HG02610 (cell line): ENCODE measurements at regions not wholly inside any gene's neighbourhood (a gene's known extent, or its start where the extent isn't known, plus 50 kb on each side); places are given as distances from the start of the nearest gene placed in this dataset.
A peak's percentile ranks its signal among the peaks of the same experiment; 100 is the strongest.

Experiments used
- ATAC-seq: cut with Tn5 transposase; IDR thresholded peaks from one replicate; pipeline ENCODE4 v1.9.1; 2021; ENCODE audit warnings: mild to moderate bottlenecking, moderate library complexity; ENCODE audit not compliant: unreplicated experiment

DNA sequence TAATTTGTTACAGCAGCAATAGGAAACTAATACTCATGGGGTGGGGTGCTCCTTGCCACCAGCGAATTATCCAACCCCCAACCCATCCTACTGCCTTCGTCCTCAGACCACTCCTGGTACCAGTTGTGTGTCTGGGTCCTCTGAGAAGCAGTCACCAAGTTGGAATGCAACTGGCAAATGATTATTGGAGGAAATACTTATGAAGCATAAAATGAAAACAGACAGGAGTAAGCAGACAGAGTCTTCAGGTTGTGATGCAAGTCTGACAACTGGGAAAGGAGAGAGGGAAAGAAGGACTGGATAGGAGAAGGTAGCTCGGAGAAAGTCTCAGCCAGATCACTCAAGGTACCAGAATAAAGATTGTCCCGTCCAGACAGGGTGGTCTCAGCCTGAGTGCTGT, 181.1 kb upstream of the ARID2 start:
- ATAC-seq = no peak

DNA sequence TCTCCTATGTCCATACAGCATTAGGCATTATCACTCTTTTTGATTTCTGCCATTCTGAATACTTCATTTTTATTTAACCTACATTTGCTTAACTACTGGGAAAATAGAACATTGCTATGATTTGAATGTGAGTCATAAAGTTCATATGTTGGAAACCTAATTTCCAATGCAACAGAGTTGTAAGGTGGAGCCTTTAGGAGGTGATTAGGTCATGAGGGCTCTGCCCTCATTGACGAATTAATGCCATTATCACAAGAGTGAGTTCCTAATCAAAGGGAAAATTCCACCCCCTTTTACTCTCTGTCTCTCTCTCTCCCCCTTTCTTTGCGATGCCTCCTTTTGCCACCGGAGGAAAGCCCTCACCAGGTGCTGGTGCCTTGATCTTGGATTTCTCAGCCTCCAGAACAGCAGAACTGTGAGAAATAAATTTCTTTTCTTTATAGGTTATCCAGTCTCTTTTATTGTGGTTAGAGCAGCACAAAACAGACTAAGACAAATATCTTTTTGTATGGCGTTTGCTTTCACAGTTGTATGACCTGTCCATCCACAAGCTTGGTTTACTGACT, 180.1 kb upstream of the ARID2 start:
- ATAC-seq = no peak

DNA sequence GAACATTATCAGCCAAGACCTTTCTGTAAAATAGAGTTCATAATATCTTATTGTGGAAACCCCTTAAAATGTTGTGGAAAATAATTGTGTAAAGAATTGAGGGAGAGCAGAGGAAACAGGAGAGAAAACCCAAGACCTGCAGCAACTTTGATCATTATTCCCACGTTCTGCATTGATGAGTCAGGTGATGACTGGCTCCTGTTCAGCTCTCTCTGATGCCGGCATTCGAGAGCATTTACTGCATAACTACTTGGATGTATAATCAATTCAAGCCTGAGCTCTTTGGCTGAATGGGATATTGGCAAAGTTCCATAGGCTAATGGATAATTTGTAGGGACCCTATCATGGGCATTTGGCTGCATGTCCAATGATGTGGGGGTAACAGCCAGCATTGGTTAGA, 176.3 kb upstream of the ARID2 start:
- no peak for ATAC-seq

DNA sequence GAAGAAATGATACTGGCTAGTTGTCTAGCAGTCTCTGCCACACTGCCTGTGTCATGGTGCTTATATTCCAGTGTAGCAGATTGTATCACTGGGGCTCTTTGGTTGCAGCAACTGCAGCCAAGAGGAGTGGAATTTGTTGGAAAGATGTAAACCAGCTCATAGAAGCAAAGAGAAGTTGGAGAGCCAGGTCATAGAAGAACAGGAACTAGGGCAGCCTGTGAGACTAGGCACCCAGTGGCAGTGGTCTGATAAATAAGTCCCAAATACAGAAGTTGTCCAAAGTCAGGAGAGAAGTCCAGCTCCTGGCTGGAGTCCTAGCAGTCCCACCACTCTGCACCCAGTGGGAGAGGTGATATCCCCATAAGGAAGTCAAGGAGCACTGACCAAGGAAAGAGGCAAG, 172.5 kb upstream of the ARID2 start:
- ATAC-seq = no peak

DNA sequence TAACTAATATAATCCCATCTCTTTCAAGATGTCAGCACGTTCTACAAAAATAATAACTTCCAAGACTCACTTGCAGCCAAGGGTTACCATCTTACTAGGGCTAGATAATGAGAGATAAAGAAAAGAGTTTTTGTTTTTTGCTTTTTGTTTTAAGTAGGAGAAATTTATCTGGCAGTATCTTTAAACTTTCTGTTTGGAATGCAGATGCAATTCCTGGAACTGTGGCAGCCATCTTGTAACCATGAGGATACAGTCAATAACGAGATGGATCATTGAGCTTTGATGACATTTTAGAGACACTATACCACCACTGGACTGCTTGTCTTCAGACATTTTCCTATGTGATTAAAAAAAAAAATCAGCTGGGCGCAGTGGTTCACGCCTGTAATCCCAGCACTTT, 171.2 kb upstream of the ARID2 start:
- no peak for ATAC-seq

DNA sequence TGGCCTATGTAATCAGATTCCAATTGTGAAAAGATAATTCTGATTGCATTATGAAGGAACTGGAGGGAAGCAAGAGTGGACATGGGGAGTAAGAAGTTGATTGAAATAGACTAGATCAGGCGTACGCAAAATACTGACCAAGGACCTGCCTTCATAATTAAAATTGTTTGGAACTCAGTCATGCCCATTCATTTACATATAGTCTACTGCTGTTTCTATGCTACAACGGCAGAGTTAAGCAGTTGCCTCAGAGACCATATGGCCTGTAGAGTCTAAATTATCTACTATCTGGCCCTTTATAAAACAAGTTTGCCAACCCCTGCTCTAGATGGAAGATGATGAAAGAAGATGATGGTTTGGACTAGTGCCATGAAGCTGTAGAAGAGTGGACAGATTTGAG, 170.0 kb upstream of the ARID2 start:
- no peak for ATAC-seq

DNA sequence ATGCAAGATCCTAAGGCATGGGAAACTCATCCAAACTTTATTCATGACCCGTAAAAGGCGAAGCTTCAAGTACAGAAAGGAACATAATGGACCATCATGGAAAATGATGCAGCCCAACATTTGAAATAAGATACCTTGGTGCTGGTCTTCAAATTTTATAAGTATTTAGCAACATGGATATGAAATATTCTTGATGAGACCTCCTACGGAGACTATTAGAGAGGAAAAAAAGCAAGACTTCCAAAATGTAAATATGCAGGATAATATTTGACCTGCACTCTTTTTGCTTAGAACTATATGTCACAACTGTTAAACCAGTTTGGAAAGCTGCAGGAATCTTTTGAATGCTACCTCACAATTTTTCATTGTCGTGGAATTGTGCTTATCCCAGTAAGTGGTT, 168.8 kb upstream of the ARID2 start:
- no peak for ATAC-seq

DNA sequence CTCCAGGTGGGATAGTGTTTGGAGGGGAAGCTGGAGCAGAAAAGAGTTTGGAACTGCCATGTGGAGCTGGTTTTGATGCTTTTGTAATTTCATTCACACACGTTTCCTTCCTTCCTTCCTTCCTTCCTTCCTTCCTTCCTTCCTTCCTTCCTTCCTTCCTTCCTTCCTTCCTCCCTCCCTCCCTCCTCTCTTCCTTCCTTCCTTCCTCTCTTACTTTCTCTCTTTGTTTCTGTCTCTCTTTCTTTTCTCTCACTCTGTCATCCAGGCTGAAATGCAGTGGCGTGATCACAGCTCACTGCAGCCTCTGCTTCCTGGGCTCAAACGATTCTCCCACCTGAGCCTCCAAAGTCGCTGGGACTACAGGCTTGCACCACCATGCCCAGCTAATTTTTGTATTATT, 168.0 kb upstream of the ARID2 start:
- no peak for ATAC-seq

DNA sequence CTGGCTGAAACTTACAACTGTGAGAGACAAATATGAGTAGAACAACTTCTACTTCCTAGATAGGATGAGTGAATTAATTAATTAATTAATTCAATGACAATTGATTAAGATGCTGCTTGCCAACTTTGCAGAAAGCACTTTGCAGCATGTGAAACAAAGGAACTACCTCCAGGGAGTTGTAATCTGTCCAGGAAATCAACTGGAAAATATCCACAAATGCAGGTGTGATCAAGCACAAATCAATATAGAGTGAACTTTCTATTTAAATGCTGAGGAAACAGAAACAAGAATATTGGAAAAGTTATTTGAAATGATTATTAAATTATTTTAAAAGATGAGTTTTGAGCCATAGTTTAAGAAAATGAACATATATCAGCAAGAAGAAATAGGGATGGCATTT, 163.9 kb upstream of the ARID2 start:
- ATAC-seq = no peak

DNA sequence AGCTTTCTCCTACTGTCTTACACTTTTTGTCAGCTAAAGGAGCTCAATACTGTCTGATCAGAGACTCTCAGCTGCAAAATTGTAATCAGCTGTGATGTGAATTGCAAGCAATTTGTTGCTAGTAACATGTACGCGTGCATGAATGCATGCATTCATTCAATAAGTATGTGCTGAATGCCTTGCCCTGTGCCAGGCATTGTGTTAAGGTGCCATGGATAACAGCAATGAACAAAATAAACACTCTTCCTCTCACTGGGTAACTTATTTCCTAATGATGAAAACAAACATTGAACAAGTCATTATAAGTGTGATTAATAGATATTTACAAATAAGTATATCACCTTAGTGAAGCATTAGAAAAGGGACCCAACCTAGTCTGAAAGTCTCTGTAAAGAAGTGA, 163.2 kb upstream of the ARID2 start:
- no peak for ATAC-seq

DNA sequence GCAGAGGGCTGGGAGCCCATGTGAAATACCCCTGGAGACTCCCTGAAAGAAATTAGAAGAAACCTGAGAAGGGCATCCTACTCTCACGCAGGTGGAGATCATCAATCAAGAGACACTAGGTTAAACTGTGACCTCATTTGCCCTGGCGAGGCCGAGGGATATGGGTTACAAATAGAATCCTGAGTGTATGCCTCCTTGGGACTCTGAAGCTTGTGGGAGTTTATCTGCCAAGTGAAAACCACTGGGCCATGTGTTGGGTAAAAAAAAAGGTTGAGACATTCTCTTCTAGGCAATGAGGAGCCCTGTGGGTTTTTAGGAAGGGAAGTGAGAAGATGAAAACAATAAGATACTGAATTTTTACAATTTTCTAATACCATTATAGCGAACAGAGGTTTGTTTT, 160.7 kb upstream of the ARID2 start:
- ATAC-seq = no peak

DNA sequence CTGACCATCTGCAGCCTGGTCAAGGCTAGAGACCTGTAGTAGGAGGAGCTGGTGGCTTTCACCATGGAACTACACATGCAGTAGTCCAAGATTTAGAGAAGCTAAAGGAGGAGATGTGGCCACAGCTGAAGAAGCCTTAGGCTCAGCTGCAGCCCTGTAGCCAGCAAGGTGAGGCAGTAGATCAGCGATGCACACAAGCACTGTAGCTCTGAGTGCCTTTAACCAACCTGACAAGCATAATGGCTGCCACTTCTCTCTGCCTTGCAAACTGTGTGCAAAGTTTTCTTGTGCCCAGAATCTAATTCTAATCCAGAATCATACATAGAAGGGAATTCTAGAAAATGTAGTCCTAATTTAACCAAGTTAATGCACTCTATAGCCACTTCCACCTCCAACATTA, 159.0 kb upstream of the ARID2 start:
- ATAC-seq = no peak

DNA sequence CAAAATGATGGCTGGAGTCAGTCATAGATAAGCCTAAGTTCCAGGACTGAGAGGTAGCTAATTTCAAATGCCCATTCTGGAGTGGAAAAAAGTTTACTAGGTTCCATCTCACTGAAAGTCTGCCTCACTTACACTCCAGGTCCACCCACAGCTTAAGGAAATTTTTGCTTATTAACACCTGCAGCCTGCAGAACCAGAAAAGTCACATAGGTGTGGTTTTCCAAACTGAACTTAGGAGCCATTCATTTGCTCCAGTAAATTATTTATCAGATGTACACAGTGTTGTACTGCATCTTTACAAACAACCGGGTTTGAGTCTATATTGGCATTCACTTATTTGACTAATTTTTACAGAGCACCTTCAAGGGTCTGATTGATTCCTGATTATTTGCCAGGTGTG, 157.4 kb upstream of the ARID2 start:
- no peak for ATAC-seq

DNA sequence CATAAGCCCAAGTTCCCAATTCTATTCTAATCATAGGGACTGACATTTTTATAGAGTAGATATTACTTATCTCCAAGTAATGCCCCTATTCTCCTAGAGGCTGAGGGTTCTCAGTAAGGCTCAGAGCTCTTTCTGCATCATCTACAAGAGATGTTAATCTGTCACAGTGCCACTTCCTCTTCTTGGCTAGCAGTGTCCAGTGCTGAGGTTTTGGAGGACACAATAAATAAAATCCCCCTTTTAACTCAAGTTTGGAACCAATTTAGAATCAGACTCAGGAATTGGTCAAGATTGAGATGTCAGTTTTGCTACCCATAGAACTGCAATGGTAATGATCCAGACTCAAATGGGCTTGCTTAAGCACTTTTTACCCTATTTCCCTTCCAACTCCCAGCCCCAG, 154.1 kb upstream of the ARID2 start:
- ATAC-seq = no peak

DNA sequence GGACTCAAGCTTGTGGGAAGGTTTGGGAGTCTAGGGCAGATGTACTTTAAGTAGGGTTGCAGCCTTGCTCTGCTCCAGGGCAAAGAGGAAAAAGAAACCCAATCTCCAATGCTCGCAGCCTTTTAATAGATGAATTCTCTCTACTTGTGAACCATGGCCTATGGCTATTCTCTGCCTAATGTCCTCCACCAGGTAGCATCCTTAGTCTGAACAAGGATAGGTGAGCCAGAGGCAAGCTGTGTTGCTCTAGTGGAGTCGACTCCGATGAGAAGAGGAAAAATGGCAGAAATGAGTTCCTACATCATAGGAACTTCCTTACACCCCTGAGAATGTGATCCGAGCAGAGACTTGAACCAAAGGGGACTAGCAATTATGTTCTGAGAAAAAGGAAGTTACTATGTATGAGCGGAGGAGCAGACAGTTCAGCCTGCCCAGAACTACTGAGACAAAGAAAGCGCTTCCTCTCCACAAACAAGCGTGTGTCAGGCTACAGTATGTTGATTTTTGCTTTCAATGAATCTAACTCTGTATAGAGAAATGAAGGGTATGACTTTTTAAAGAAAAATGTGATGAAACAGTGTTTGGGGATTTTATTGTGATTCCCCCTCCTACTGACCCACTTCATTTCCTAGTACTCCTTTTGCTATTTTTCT, 153.6 kb upstream of the ARID2 start:
- peak; percentile 61 for ATAC-seq

DNA sequence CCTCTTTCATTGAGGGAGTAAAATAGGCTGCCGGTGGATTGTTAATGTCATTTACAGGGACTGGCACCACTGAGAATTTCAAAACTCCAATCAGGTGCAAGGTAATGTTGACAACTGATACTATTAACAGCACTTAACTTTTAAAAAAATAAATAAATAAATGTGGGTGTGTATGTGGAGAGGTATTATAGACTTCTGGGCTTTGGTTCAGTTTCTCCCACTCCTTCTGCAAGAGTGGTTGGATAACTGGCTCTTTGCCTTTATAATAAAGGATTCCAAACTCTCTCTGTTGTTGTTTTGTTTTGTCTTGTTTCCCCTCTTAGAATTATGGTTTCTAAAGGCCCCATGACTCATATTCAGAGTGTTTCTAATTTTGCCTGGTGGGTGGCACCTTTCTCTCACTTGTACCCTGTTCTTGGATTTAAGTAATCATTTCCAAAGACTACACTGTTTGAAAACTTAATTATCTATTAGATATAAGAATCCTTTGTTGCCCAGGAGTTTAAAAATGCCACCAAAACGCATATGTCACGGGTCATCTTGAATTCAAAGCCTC, 151.6 kb upstream of the ARID2 start:
- peak; percentile 41 for ATAC-seq

DNA sequence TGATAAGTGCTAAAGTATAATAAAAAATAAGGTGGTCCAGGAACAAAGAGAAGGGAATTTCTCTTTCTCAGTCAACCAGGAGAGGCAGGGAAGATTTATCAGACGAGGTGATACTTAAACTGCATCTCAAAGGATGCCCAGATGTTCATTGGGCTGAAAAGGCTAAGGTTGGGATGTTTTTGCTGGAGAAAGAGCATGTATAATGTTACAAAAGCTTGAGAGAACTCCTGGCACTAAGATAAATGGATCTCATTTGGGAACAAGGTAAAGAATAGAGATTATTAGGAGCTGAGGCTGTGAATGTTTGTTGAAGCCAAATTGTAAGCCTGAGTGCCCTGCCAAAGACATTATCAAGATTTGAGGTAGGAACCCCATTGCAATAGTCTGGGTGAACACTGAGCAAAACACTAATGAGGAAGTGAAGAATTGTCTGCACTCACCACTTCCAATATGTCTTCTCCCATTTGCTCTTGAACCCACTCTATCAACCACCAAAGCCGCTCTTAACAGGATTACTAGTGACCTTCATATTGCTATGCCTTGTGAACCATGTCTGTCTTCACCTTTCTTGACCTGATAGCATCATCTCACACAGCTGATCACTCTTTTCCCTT, 149.0 kb upstream of the ARID2 start:
- no peak for ATAC-seq

DNA sequence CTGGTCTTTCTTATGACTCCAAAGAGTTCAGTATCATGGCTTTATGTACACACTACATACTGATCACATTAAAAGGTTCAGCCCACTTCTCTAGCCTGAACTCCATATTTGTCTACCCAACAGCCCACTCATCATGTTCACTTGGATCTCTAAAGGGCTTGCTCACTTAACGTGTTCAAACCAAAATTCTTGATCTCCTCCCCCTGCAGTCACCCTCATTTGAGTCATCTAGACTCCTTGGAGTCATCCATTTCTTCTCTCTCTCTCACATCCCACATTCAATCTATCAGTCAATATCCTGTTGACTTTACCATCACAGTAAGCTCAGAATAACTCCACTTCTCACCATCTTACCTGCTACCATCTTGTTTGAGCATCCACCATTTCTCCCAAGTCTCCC, 148.4 kb upstream of the ARID2 start:
- no peak for ATAC-seq

DNA sequence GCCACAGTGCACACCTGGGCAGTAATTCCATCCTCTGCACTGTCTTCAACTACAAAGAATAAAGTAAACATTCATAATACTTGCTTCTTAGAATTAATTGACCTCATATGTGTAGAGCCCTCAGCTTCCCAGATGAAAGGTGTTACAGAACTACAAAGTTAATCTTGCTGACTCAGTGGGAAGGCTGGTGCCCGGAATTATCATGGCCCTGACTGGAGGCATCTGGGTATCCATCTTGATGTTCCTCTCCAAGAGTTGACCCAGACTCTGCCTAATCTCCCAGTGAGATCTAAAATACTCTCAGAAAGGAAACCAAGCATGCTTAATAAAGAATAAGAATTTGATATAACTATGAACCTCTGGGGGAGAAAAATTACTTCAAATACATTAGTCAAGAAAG, 147.0 kb upstream of the ARID2 start:
- no peak for ATAC-seq

DNA sequence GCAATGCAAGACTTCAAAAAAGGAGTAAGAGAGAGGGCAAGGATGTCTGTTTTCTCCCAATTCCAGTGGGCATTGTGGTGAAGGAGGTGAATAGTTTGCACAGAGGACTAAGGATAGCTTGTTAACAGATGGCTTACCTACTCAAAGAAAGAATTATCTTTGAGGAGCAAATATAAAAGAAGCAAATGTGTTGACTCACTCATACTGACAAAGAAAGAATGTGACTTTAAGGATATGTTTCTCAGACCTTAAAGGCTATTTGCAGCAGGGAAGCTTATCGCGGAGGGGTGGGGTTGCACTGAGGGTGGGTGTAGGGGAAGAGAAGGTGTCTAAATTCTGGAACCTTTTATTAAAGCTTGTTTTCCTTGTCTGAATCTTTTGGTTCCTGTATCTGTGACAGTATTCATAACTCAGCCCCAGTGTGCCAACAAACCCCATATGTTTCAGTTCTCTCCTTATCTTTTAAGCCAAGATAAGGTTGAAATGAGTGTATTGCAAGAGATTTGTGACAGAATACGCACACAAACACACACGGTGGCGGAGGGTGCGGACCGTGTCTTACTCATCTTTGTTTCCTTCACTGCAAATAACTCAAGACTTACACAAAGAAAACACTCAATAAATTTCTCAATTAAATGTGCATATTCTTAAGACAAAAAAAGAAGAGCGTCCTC, 146.4 kb upstream of the ARID2 start:
- ATAC-seq = no peak

DNA sequence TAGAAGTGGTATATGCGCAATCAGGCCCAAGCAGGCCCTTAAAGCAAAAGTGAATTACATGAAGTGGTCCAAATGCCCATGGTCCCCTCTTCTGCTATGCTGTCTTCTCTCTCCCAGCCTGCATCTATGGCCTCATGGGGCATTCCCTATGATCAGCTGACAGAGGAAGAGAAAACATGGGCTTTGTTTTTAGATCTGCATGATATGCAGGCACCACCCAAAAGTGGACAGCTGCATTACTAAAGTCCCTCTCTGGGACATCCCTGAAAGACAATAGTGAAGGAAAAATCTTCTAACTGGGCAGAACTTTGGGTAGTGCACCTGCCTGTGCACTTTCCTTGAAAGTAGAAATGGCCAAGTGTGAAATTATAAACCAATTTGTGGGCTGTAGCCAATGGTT, 145.2 kb upstream of the ARID2 start:
- ATAC-seq = no peak
